GM19452 (cell line): ENCODE measurements at regions not wholly inside any gene's neighbourhood (a gene's known extent, or its start where the extent isn't known, plus 50 kb on each side); places are given as distances from the start of the nearest gene placed in this dataset.
"Not testable (repeated sequence)": the region's sequence is repeated elsewhere in the genome, so short reads cannot be mapped to it uniquely, and the experiment has no call there.

Source experiments
- ATAC-seq: cut with Tn5 transposase; IDR thresholded peaks from one replicate; pipeline ENCODE4 v1.9.1; 2021; ENCODE audit not compliant: unreplicated experiment

- no peak for ATAC-seq
Measured at GRCh38 chr3:80668600-80669294, 900.9 kb upstream of the ROBO1 start.

- no peak for ATAC-seq
Measured at GRCh38 chr3:80668100-80668499, 900.3 kb upstream of the ROBO1 start.

DNA sequence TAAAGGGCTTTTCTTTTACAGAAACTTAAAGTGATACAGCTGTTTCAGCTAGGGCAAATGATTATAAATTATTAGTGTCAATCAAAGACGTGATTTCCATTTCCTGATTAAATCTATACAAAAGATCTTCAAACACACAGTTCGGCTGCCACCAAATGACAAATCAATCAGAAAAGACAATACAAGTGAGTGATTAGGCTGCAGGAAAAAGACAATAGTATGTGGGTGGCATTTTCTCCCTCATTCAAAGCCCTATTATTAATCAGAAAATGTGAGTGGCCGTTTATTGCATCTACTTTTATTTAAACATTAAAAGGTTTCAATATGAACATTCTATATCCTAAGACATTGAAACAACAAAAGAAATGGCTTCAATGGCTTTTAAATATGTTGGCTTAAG is 895.6 kb upstream of the ROBO1 start:
- no peak for ATAC-seq

DNA sequence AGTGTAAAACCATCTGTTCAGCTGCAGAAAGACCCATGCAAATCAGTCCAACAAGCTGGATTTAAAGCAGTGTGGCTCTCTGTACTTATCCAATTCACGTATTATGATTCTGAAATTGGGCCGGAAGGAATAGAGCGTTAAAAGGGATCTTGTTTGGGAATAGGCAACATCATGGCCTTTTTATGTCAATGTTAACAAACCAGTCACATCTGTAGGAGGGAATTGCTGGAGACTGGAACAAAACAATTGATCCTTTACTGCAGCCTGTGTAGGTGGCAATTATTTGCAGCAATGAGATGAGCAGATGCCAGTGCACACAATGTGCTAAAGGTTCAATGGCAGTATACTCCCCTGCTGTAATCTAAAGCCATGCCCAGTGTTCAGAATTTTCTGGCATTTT is 887.4 kb upstream of the ROBO1 start:
- ATAC-seq = no peak

GRCh38 chr3:80649170-80649569 is 881.4 kb upstream of the ROBO1 start:
- ATAC-seq = no peak

DNA sequence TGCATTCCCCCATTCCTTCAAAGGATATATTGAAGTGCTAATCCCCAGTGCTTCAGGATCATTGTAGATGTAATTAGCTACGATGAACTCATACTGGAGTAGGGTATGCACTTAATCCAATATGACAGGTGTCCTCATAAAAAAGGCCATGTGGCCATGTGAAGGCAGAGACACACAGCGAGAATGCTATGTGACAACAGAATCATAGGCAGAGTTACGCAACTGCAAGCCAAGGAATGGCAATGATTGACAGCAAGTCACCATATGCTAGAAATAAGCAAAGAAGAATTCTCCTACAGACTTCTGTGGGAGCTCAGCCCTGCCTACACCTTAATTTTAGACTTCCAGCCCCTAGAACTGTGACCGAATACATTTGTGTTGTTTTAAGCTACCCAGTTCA is 875.6 kb upstream of the ROBO1 start:
- no peak for ATAC-seq

DNA sequence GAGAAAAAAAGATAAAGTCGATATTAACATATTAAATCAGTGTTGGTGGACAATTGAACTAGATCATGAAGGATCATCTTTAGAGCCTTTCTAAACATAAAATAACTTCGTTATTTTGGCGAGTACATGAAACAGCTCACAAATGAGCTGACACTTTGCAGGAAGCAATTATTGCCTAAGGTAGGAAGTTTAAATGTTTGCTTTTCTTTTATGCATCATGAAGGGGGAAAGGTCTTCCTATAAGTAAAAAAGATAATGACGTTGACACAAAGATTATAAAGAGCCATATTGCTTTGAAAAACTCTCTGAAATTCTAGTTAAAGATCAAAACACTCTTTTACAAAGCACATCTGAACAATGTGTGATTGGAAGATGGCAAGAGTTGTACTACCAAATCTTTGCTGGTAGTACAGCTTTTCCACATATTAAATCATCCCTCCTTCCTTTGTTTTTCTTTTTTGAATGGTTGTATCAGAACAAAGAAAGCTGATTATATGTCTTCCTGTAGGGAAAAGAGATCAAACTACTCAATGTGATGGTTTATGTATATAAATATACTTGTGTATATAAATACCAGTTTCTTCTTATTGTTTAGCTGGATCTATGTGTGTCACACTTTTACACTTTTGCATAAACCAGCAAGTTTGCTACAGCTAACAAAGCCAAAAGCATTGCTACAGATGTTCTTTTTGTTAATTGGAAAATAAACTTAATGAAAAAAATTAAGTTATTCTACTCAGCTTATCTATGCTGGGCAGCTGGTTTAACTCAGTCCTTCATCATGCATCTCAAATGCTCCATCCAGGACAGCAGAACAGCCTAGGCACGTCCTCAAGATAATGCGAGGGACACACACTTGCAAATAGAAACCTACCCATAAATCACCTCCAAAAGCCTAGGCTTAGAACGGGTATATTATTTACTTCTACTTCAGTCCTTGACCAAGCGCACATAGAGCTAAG is 850.8 kb upstream of the ROBO1 start:
- ATAC-seq = no peak

DNA sequence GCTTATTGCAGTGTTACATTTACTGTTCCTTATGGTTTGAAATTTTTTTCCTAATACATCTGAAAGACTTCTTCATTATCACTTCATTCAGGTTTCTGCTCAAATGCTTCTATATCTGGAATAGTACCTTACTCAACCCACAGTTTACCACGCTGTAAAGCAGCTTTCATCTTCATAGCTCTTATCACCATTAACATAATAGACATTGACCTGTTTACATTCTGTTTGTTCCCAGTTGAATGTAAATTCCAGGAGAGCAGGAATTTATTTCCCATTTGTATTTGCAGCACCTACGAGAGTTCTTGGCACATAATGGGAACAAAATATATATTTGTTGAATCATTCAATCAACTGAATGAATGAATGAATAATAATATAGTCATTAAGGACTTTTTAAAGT is 844.6 kb upstream of the ROBO1 start:
- no peak for ATAC-seq

DNA sequence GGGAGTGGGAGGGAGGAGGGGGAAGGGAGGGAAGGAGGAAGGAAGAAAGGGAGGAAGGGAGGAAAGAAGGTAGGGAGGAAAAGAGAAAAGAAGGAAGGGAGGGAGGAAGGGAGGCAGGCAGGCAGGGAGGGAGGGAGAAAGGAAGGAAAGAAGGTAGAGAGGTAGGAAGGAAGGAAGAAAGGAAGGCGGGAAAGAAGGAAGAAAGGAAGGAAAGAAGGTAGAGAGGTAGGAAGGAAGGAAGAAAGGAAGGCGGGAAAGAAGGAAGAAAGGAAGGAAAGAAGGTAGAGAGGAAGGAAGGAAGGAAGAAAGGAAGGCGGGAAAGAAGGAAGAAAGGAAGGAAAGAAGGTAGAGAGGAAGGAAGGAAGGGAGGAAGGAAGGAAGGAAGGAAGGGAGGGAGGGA is 840.3 kb upstream of the ROBO1 start:
- not testable (repeated sequence) for ATAC-seq

- no peak for ATAC-seq
Measured at GRCh38 chr3:80606073-80606472, 838.3 kb upstream of the ROBO1 start.

DNA sequence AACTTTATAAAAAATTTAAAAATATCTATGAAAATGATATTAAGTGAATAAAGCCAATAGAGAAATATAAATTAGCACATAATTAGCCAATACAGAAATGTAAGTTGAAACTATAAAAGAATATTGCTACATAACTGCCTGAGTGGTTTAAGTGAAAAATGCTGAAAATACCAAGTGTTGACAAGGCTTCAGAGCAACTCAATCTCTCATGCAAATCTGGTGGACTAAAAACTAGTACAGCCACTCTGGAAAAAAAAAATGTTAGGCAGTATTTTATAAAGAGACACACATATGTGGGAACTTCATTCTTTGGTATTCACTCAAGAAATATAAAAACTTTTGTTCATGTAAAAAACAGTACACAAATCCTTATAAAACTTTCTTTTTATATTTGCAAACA is 833.7 kb upstream of the ROBO1 start:
- no peak for ATAC-seq

GRCh38 chr3:80592792-80593191 is 825.0 kb upstream of the ROBO1 start:
- no peak for ATAC-seq

DNA sequence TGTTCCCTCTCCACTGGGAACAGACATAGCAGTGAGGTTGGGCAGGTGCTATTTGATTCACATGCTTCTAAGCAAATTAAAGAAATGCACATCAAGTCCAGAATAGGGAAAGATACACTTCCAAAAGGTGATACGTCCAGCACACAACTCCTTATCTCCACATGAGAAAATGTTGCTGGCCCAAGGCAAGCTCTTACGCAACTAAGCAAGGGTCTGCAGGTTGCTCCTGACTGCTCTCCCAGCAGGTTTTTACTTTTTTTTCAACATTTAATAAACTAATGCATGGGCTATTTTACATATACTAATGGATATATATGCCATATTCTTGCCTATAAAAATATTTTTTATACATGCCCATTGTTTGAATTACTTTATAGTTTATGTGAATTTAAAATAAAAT is 818.5 kb upstream of the ROBO1 start:
- ATAC-seq = no peak

- ATAC-seq = no peak
Measured at GRCh38 chr3:80580146-80580545, 812.3 kb upstream of the ROBO1 start.

- no peak for ATAC-seq
Measured at GRCh38 chr3:80564391-80564790, 796.6 kb upstream of the ROBO1 start.

DNA sequence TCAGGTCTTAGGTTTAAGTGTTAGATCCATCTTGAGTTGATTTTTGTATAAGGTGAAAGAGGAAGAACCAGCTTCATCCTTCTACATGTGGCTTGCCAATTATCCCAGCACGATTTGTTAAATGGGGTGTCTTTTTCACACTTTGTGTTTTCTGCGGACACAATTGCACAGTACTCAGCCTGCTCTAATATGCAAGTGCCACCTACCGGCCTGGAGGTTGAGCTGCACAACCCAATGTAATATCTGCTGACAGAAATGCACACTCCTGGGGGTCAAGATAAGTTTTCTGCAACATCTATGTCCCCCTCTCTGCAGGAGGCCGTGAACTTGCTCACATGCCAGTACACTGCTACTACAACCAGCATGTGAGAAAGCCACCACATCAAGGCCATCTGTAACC is 791.9 kb upstream of the ROBO1 start:
- ATAC-seq = no peak

DNA sequence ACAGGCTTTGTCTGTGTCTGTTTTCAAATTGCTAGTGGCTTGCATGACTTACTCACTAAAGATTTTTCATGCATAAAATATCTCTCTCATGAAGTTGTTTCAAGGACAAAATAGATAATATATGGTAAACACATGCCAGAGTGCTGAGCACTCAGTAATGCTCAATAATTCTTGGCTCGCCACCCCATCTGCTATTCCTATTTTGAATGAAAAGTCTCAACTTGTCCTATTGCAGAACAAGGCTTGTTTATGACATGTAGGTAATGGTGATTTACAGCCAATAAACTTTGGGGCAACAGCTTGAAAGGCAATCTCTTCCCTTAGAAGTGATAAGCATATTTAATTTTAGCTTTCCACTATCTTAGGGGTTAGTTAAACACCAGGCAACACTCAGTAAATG is 789.0 kb upstream of the ROBO1 start:
- ATAC-seq = no peak

- ATAC-seq = no peak
Measured at GRCh38 chr3:80554304-80554703, 786.5 kb upstream of the ROBO1 start.

DNA sequence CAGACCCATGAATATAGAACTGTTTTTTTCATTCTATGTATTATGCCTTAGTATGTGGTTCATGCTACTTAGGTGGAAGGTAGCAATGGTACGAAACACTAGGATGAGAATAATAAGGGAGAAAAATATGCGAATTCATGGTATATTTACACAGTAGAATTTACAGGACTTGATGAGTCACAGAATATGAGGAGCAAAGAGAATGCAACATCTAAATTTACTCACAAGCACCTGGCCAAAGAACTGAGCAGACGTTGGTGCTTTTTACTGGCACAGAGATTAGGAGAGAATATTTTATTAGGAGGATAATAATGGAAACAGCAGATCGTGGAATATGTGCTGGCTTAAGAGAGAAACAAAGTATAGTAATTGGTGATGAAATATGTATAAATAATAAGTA is 785.4 kb upstream of the ROBO1 start:
- no peak for ATAC-seq

DNA sequence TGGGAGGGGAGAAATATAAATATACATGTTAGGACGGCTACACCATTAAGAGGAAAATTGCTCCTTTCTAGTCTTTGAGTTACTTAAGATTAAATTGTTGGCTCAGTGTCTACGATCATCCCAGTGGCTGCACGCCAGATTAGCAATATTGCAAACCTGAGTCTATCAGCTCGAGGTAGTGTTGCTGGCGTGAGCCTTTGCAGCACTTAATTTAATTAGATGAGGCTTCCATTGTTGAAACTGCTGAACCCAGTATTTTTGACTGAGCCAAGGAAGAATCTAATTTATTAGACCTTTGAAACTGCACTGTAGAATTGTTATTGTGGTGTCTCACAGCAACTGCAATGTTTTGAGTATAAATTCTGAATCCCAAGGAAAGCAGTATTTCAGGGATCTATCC is 782.4 kb upstream of the ROBO1 start:
- ATAC-seq = no peak

GRCh38 chr3:80549173-80549572 is 781.4 kb upstream of the ROBO1 start:
- ATAC-seq = no peak

- ATAC-seq = no peak
Measured at GRCh38 chr3:80543154-80543553, 775.4 kb upstream of the ROBO1 start.
